ENCODE measurements at regions not wholly inside any gene's neighbourhood (a gene's known extent, or its start where the extent isn't known, plus 50 kb on each side); places are given as distances from the start of the nearest gene placed in this dataset.

DNA sequence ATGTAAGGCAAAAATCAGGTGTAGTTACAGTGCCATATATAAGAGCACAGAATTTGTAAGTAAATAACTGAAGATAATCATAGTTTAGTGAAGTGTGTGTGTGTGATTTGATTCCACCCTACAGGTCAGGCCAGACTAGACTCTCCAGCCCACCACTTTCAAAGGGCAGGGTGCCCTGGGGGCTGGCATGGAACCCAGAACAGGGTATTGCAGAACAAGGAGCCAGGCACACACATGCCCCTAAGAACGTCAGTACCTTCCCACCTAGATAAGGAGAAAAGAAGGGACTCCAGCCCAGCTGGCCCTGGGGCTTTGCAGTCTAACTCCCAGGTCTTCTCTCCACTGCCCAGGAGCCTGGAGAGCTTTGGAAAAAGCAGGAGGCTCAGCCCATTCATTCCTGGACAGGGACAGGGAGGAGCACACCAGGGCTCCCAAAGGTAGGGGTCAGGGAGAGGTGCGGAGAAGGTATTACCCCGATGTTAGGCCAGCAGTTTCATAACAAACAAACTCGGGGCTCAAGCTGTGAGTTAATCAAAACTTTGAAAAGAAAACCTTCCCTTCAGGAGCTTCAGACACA is 149.7 kb upstream of the VANGL1 start:
- DNase-seq (ENCODE audit: low spot score): no peak

GRCh38 chr1:115491298-115492018 is 150.3 kb upstream of the VANGL1 start:
- DNase-seq (ENCODE audit: low spot score): no peak

GRCh38 chr1:115479055-115479482 is 141.0 kb upstream of the NGF start:
- no peak for DNase-seq (ENCODE audit: low spot score)

- DNase-seq (ENCODE audit: low spot score): no peak
These were observed 139.0 kb upstream of the NGF start for GRCh38 chr1:115477071-115477470.

- DNase-seq (ENCODE audit: low spot score): no peak
These were observed 138.6 kb upstream of the NGF start for GRCh38 chr1:115476616-115477015.

GRCh38 chr1:115475901-115476300 is 137.9 kb upstream of the NGF start:
- no peak for DNase-seq (ENCODE audit: low spot score)

GRCh38 chr1:115475252-115475651 is 137.2 kb upstream of the NGF start:
- no peak for DNase-seq (ENCODE audit: low spot score)

GRCh38 chr1:115473986-115474565 is 136.0 kb upstream of the NGF start:
- peak; percentile 49 for DNase-seq (ENCODE audit: low spot score)

DNA sequence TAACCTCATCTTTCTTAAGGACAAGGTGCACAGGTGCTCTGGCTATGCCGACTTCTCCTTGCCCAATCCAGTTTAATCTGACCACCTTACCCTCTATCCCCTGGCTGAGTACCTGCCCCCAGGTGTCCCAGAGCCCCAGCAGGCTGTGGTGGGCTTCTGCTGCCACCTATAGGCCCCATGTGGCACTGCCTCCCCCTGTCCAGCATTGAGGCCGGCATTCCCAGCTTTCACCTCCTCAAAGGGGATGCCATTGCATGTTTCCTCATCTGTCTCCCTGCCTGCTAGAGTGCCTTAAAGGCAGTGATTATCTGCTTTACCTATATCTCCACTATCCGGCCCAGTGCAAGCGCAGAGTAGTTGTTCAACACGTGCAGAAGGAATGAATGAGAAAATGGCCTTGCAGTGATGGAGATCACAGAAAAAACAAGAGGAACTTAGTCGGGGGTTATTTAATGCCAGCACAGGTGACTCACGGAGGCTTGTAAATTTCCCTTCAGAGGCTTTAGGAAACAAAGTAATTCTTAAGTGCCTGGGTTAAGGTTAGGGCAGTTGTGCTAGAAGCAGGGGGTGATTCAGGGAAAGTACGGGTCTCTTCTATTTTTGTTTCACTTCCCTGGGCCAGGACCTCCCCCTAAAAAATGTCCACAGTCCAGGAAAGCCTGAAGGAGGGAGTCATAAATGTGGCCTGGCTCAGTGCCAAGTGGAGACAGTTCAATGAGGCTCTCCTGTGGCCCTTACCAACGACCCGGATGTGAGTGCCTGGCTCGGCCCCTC is 131.8 kb upstream of the NGF start:
- DNase-seq (ENCODE audit: low spot score): no peak

- no peak for DNase-seq (ENCODE audit: low spot score)
These were observed 129.7 kb upstream of the NGF start for GRCh38 chr1:115467790-115468189.

GRCh38 chr1:115467196-115467595 is 129.1 kb upstream of the NGF start:
- DNase-seq (ENCODE audit: low spot score): no peak

DNA sequence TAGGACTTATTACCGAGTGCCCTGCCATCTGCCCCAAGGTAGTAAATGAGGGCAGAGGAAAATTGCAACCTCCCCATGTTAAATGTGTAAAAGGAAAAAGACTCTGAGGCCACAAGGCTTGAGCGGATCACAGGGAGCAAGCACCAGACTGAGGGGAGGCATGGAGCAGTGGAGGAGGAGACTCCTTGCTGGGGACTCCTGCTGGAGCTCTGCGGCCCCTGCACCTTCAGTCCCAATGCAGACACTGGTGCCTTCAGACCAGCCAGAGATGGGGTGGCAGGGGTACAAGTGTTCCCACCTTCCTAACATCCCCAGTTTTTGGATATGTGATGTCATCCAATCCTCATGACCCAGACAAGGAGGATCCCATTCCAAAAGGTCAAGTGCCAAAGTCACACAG is 128.4 kb upstream of the NGF start:
- DNase-seq (ENCODE audit: low spot score): no peak

GRCh38 chr1:115465802-115466363 is 127.8 kb upstream of the NGF start:
- DNase-seq (ENCODE audit: low spot score): no peak

GRCh38 chr1:115463347-115463746 is 125.3 kb upstream of the NGF start:
- no peak for DNase-seq (ENCODE audit: low spot score)

DNA sequence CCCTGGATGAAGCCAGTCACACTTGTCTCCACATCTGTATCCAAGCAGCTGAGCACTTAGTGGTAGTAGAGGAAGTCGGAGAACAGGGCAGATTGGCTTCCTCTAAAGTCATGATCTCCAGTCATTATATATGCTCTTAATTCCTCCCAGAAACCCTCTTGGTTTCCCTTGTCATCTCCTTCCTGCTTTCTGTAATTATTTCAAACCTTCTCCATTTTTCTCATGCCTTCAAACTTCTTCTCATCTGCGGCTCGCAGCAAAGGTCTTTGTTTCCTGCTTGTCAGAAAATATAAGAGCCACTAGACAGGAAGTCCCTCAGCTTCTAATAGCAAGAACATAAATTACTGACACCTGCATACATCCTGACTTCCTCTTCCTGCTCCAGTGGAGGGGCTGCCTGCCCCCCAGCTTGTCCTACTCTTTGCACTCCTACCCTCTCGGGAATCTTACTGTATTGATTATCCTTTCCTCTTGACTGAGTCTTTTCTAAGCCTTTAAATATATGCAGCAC is 124.6 kb upstream of the NGF start:
- no peak for DNase-seq (ENCODE audit: low spot score)

DNA sequence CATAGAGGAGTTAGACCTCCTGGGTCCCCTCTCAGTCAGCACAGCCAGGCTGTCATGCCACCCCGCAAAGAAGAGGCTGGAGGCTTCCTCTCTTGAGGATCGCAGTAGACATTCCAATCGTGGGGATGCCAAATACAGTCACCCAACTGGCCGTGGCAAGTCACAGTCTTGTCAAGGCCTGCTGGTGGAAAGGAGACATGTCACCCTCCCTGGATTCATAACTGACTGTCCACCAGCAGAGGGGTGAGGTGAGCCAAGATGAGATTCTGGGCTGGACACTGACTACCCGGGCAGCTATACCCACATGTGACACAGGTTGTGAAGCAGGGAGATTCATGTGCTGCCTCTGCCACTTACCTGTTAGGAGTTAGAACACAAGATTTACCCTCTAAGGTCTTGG is 123.5 kb upstream of the NGF start:
- no peak for DNase-seq (ENCODE audit: low spot score)

DNA sequence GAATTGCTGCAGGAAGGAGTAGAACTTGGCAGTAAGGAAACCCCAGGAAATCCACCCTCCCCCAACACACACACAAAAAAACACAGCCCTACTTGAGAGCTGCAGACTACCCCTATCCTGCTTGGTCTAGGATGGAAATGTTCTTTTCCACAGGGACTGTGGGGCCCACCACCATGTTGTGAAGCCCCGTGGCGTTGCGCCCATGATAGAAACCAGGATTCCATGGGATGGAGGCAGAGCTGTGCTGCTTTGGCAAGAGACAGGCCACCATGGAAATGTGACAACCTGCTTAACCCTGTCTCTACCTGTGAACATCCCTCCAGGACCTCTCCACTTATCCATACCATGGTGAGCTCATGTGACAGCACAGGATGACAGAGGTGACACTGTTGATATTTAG is 121.1 kb upstream of the NGF start:
- no peak for DNase-seq (ENCODE audit: low spot score)

DNA sequence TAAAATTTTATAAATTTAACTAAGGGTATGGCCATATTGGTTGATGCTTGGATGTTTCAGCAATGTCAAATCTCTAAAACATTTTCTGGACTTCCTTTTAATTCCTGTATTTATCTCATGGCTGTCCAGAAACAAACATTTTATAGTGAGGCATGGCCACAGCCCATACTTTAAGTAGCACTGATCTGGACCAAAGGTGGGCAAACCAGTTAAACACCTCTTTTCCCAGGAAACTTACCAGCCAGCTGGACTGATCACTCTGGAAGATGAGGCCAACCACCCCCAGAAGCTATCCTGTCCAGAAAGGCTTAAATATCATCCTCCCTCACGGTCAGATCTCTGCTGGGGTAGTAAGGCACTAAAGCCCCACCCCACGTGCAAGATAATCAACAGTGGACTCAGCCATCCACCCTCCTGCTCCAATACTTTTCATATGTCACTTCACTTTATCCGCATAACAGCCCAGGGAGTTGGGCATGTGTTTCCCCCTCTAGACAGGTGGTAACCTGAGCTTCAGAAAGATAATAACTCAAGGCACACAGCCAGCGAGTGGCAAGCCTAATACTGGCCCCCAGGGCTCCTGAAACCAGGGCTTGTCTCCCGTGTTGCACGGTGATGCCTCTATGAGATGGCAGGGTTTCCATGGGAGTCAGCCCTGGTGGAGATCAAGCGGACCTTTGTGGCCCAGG is 120.5 kb upstream of the NGF start:
- DNase-seq (ENCODE audit: low spot score): no peak

DNA sequence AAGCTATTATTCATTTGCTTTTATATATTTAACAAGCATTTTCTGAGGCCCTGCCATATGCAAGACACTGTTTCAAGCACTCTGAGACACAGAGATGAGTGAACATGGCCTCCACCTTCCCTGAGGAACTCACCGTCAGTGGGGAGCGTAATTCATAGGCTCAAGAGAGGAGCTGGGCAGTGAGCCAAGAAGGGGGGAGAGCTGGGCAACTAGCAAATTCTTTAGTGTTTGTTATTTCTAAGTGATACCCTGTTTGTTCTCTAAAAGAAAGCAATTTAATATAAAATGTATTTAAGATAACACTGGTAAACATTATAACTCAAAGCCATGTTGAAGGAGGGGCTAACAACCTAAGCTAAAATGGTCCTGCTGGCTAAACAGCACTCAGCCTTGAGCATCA is 119.2 kb upstream of the NGF start:
- DNase-seq (ENCODE audit: low spot score): no peak

GRCh38 chr1:115456441-115456961 is 118.5 kb upstream of the NGF start:
- no peak for DNase-seq (ENCODE audit: low spot score)

GRCh38 chr1:115454837-115455511 is 116.9 kb upstream of the NGF start:
- DNase-seq (ENCODE audit: low spot score): no peak
